Mesenchymal stem cell (in vitro differentiated cells and primary cell): ENCODE measurements at regions not wholly inside any gene's neighbourhood (a gene's known extent, or its start where the extent isn't known, plus 50 kb on each side); places are given as distances from the start of the nearest gene placed in this dataset.
"Not testable (repeated sequence)": the region's sequence is repeated elsewhere in the genome, so short reads cannot be mapped to it uniquely, and the experiment has no call there.

Experiments
- DNase-seq: peaks from one replicate; pipeline ENCODE4 v3.0.0-alpha.2; 2013
- H2AFZ ChIP-seq: one replicate; pipeline ENCODE4 v1.6.1; 2013; ENCODE audit warnings: low read depth, mild to moderate bottlenecking, control low read depth, inconsistent platforms, low read length, moderate library complexity
- H2AK5ac ChIP-seq: 2 replicates; pipeline ENCODE4 v1.6.1; 2013; ENCODE audit warnings: low read length, moderate library complexity, mild to moderate bottlenecking, inconsistent platforms; ENCODE audit not compliant: severe bottlenecking
- H2BK120ac ChIP-seq: one replicate; pipeline ENCODE4 v1.6.1; 2013; ENCODE audit warnings: low read depth, mild to moderate bottlenecking, inconsistent platforms, low read length, moderate library complexity
- H2BK12ac ChIP-seq, 2 experiments: one replicate each; pipeline ENCODE4 v1.6.1; 2013; ENCODE audit warnings: inconsistent platforms in 2 of 2, low read length in 2 of 2, mild to moderate bottlenecking in 2 of 2, moderate library complexity in 2 of 2, control low read depth in 1 of 2
- H2BK15ac ChIP-seq: one replicate; pipeline ENCODE4 v1.6.1; 2013; ENCODE audit warnings: mild to moderate bottlenecking, low read depth, inconsistent platforms; ENCODE audit not compliant: poor library complexity, severe bottlenecking
- H2BK5ac ChIP-seq: 2 replicates; pipeline ENCODE4 v1.6.1; 2013; ENCODE audit warnings: low read depth, mild to moderate bottlenecking, low read length, control low read depth, inconsistent platforms; ENCODE audit not compliant: poor library complexity, severe bottlenecking
- H3K14ac ChIP-seq, 2 experiments: one replicate each; pipeline ENCODE4 v1.6.1; 2013; ENCODE audit warnings: inconsistent platforms in 2 of 2, low read length in 2 of 2, control low read depth in 1 of 2, mild to moderate bottlenecking in 1 of 2, moderate library complexity in 1 of 2
- H3K18ac ChIP-seq, 2 experiments: one replicate each; pipeline ENCODE4 v1.6.1; 2013; ENCODE audit warnings: inconsistent platforms in 2 of 2, low read length in 2 of 2, control low read depth in 1 of 2, low read depth in 1 of 2, mild to moderate bottlenecking in 1 of 2
- H3K23ac ChIP-seq, 2 experiments: one replicate each; pipeline ENCODE4 v1.6.1; 2013; ENCODE audit warnings: inconsistent platforms in 2 of 2, low read length in 2 of 2, mild to moderate bottlenecking in 2 of 2, moderate library complexity in 2 of 2, control low read depth in 1 of 2
- H3K27ac ChIP-seq: 2 replicates; pipeline ENCODE4 v1.5.1; 2013; ENCODE audit warnings: mild to moderate bottlenecking, moderate library complexity, low read length, control low read depth, inconsistent platforms; ENCODE audit not compliant: poor library complexity, severe bottlenecking
- H3K27me3 ChIP-seq, 2 experiments: 2 replicates each; pipeline versions ENCODE4 v1.6.1 to v1.7.0; 2013; ENCODE audit warnings: low read length in 2 of 2, mild to moderate bottlenecking in 2 of 2, moderate library complexity in 2 of 2, control low read depth in 1 of 2, inconsistent platforms in 1 of 2; ENCODE audit not compliant: control insufficient read depth in 1 of 2, insufficient read depth in 1 of 2
- H3K36me3 ChIP-seq, 2 experiments: 2 replicates each; pipeline versions ENCODE4 v1.6.1 to v1.7.0; 2013; ENCODE audit warnings: low read length in 2 of 2, control low read depth in 1 of 2, inconsistent platforms in 1 of 2, low read depth in 1 of 2, mild to moderate bottlenecking in 1 of 2; ENCODE audit not compliant: insufficient read depth in 2 of 2, control insufficient read depth in 1 of 2
- H3K4ac ChIP-seq, 2 experiments: one replicate each; pipeline ENCODE4 v1.6.1; 2013; ENCODE audit warnings: inconsistent platforms in 2 of 2, low read length in 2 of 2, mild to moderate bottlenecking in 2 of 2, moderate library complexity in 2 of 2, control low read depth in 1 of 2, low read depth in 1 of 2
- H3K4me1 ChIP-seq: 2 replicates; pipeline ENCODE4 v1.6.1; 2013; ENCODE audit warnings: low read depth, low read length, control low read depth; ENCODE audit not compliant: control insufficient read depth, insufficient read depth
- H3K4me2 ChIP-seq: 2 replicates; pipeline ENCODE4 v1.6.1; 2013; ENCODE audit warnings: low read length, mild to moderate bottlenecking, inconsistent platforms; ENCODE audit not compliant: poor library complexity, severe bottlenecking
- H3K4me3 ChIP-seq, 2 experiments: 2 replicates each; pipeline versions ENCODE4 v1.5.1 to v1.7.0; 2013; ENCODE audit warnings: low read length in 2 of 2, mild to moderate bottlenecking in 2 of 2, control low read depth in 1 of 2, low read depth in 1 of 2; ENCODE audit not compliant: insufficient read depth in 1 of 2
- H3K79me1 ChIP-seq: replicated peaks from 2 replicates; pipeline ENCODE4 v1.6.1; 2013; ENCODE audit warnings: mild to moderate bottlenecking, control low read depth, low read length, inconsistent platforms; ENCODE audit not compliant: poor library complexity, severe bottlenecking
- H3K9ac ChIP-seq: 2 replicates; pipeline ENCODE4 v1.7.0; 2013; ENCODE audit warnings: mild to moderate bottlenecking, low read length, moderate library complexity
- H3K9me3 ChIP-seq: 2 replicates; pipeline ENCODE4 v1.7.0; 2013; ENCODE audit warnings: mild to moderate bottlenecking, low read length; ENCODE audit not compliant: control insufficient read depth
- H4K8ac ChIP-seq: one replicate; pipeline ENCODE4 v1.6.1; 2013; ENCODE audit warnings: inconsistent platforms, mild to moderate bottlenecking, low read length, moderate library complexity
- H4K91ac ChIP-seq: one replicate; pipeline ENCODE4 v1.6.1; 2013; ENCODE audit warnings: mild to moderate bottlenecking, low read length, inconsistent platforms
- WGBS: methylation state at CpG from one replicate; pipeline ENCODE4 v1.1.7; 2013; ENCODE audit warnings: mixed read lengths; 5-methylcytosine and 5-hydroxymethylcytosine counted together

DNA sequence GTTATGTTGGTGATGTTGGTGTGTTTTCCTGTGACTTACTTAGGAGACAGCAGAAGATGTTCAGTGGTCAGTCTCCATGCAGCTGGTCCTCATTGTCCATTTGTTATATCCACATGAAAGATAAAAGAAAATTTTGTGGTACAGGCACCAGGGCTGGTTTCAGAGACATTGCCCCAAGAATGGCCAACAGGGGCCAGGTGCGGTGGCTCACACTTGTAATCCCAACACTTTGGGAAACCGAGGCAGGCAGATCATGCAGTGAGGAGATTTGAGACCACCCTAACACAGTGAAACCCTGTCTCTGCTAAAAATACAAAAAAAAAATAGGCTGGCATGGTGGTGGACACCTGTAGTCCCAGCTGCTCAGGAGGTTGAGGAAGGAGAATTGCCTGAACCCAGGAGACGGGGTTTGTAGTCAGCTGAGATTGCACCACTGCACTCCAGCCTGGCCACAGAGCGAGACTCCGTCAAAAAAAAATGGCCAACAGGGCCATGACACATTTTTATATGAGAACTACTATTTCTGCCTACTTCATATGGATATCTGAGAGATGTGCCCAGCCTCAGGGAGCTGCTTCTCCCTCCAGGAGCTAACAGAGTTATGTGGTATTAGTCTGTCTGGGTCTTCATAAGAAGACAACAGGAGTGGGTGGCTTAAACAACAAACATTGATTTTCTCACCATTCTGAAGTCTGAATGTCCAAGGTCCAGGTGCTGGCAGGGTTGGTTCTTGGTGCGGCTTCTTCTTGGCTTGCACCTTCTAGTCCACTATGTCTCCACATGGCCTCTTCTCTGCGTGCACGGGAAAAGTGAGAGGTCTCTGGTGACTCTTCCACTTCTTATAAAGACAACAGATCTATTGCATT, 821.7 kb downstream of the TMEM121 start:
- DNase-seq = no peak
- no peaks in the 10 kb centered on the region for H3K4me1 ChIP-seq
- H4K8ac ChIP-seq = no peak overlapping the region
- H3K4ac ChIP-seq = no peak overlapping the region
- no peaks in the 10 kb centered on the region for H3K79me1 ChIP-seq
- H3K27me3 ChIP-seq = no peaks in the 10 kb centered on the region
- no peak overlapping the region for H2AFZ ChIP-seq
- 53% methylated on average over 3 of the region's 8 CpGs for WGBS
- H3K27ac ChIP-seq = no peak overlapping the region
- H2BK15ac ChIP-seq = no peak overlapping the region
- H3K23ac ChIP-seq = no peak overlapping the region
- H3K9me3 ChIP-seq = no peaks in the 10 kb centered on the region
- H2BK12ac ChIP-seq = no peak overlapping the region
- H3K4me3 ChIP-seq = no peak overlapping the region
- no peak overlapping the region for H2BK120ac ChIP-seq
- no peak overlapping the region for H2BK5ac ChIP-seq
- no peak overlapping the region for H2AK5ac ChIP-seq
- no peak overlapping the region for H4K91ac ChIP-seq
- H3K18ac ChIP-seq = no peak overlapping the region
- no peak overlapping the region for H3K14ac ChIP-seq
- H3K4me2 ChIP-seq = no peak overlapping the region
- no peaks in the 10 kb centered on the region for H3K36me3 ChIP-seq
- no peak overlapping the region for H3K9ac ChIP-seq

DNA sequence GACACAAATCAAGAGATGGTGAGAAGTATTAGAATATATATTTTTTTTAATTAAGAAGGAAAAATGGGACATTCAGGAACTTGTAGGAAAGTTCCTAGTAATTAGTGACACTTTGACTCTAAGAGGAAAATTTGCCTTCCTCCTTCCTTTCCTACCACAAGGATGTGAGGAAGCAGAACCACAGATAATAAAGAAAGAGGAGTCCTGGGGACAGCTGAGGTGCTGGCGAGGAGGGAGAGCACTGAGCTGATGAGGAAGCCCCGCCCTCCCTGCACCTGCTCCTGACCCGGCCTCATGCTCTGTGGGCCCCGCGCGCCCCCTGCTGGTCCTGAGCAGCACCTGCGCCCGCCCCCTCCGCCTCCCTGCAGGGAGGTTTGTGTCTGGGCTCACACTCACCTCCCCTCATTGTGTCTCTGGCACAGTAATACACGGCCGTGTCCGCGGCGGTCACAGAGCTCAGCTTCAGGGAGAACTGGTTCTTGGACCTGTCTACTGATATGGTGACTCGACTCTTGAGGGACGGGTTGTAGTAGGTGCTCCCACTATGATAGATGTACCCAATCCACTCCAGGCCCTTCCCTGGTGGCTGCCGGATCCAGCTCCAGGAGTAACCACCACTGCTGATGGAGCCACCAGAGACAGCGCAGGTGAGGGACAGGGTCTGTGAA, 822.6 kb downstream of the TMEM121 start:
- not testable (repeated sequence) for H4K8ac ChIP-seq, H3K9ac ChIP-seq, H2BK12ac ChIP-seq, H3K4me2 ChIP-seq, H2AK5ac ChIP-seq, DNase-seq, H3K27ac ChIP-seq, H2AFZ ChIP-seq, H3K14ac ChIP-seq, H2BK15ac ChIP-seq, H3K18ac ChIP-seq, H3K36me3 ChIP-seq, H3K9me3 ChIP-seq, H3K4me1 ChIP-seq, H3K79me1 ChIP-seq, H2BK120ac ChIP-seq, H3K27me3 ChIP-seq, H3K4me3 ChIP-seq, H2BK5ac ChIP-seq, H3K4ac ChIP-seq, H4K91ac ChIP-seq, H3K23ac ChIP-seq
- no CpG with 5 or more reads among the region's 18 CpGs for WGBS

GRCh38 chr14:106349678-106350457, 823.5 kb downstream of the TMEM121 start:
- not testable (repeated sequence) for H3K9me3 ChIP-seq, H2AK5ac ChIP-seq, H3K4me1 ChIP-seq, H2BK5ac ChIP-seq, H2BK12ac ChIP-seq, H3K4me3 ChIP-seq, H3K9ac ChIP-seq, H2BK15ac ChIP-seq, H3K18ac ChIP-seq, H2AFZ ChIP-seq, H4K8ac ChIP-seq, H3K79me1 ChIP-seq, H3K27me3 ChIP-seq, DNase-seq, H4K91ac ChIP-seq, H3K14ac ChIP-seq, H3K4ac ChIP-seq, H3K23ac ChIP-seq, H2BK120ac ChIP-seq, H3K36me3 ChIP-seq, H3K27ac ChIP-seq, H3K4me2 ChIP-seq
- WGBS = 63% methylated on average over 2 of the region's 7 CpGs
